ENCODE measurements at regions not wholly inside any gene's neighbourhood (a gene's known extent, or its start where the extent isn't known, plus 50 kb on each side); places are given as distances from the start of the nearest gene placed in this dataset.
"Not testable (repeated sequence)": the region's sequence is repeated elsewhere in the genome, so short reads cannot be mapped to it uniquely, and the experiment has no call there.

- FAIRE-seq (no peak), DNase-seq (ENCODE audit: low read depth) (no peak)
- no peaks in the 10 kb centered on the region for H3K27me3 ChIP-seq (ENCODE audit: control insufficient read depth, insufficient read depth, low read length)
- TF ChIP-seq, protein P1, sequence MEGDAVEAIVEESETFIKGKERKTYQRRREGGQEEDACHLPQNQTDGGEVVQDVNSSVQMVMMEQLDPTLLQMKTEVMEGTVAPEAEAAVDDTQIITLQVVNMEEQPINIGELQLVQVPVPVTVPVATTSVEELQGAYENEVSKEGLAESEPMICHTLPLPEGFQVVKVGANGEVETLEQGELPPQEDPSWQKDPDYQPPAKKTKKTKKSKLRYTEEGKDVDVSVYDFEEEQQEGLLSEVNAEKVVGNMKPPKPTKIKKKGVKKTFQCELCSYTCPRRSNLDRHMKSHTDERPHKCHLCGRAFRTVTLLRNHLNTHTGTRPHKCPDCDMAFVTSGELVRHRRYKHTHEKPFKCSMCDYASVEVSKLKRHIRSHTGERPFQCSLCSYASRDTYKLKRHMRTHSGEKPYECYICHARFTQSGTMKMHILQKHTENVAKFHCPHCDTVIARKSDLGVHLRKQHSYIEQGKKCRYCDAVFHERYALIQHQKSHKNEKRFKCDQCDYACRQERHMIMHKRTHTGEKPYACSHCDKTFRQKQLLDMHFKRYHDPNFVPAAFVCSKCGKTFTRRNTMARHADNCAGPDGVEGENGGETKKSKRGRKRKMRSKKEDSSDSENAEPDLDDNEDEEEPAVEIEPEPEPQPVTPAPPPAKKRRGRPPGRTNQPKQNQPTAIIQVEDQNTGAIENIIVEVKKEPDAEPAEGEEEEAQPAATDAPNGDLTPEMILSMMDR (IDR thresholded peaks at IDR 0.05; ENCODE audit: insufficient read depth, low read length, severe bottlenecking) = no peak
- no peak overlapping the region for H3K4me3 ChIP-seq (ENCODE audit: low read depth, low read length)
- no peaks in the 10 kb centered on the region for H3K36me3 ChIP-seq (ENCODE audit: control insufficient read depth, insufficient read depth, low read length)
These were observed 118.5 kb upstream of the PHACTR3 start for GRCh38 chr20:59485576-59486454.

DNA sequence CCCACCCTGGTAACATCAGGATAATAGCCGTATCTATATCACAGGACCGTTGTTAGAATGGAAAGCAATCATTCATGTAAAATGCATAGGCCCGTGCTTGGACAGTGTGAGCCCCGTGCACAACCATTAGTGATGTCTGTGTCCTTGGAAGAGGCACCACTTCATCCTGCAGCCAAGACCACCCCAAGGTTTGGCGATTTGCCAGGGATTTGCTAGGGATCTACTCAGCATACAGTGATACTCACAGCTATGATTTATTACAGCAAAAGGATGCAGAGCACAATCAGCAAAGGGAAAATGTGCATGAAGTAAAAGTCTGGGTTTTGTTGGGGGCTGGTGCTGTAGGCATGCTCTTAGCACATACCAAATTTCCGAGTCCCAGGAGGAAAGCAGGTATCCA lies 115.9 kb upstream of the PHACTR3 start:
- not testable (repeated sequence) for H3K27me3 ChIP-seq (ENCODE audit: control insufficient read depth, insufficient read depth, low read length); H3K4me3 ChIP-seq (ENCODE audit: low read depth, low read length); DNase-seq (ENCODE audit: low read depth); H3K36me3 ChIP-seq (ENCODE audit: control insufficient read depth, insufficient read depth, low read length)
- peak; percentile 93 for FAIRE-seq

DNA sequence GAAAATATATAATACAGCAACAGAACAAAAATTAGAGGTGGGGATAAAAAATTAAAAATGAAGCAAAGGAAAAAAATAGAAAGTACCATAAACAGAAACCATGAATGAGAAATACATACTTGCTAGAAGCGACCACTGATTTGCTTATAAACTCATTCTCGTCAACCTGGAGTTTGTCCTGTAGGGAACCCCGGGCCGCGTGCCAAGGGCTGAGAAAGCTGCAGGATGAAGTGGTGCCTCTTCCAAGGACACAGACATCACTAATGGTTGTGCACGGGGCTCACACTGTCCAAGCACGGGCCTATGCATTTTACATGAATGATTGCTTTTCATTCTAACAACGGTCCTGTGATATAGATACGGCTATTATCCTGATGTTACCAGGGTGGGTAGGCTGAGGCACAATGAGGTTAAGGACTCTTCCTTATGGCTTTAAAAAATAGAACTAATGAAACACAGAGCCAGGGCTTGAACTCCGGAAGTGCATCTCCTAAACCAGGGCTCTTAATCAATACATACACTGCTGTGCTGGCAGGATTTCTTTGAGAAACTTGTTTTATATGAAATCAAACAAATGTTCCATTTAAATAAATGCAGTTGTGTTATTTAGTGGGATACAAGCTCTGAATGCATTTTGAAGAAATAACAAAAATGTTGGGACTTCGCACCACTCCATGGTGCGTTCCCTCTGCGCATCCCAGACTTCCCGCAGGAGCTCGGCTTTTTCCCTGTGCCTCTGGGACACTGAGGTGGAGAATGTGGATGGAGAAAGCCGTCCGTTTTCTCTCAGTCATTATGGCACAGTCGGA lies 113.9 kb upstream of the PHACTR3 start:
- H3K36me3 ChIP-seq (ENCODE audit: control insufficient read depth, insufficient read depth, low read length); DNase-seq (ENCODE audit: low read depth); H3K4me3 ChIP-seq (ENCODE audit: low read depth, low read length); H3K27me3 ChIP-seq (ENCODE audit: control insufficient read depth, insufficient read depth, low read length): not testable (repeated sequence)
- peak; percentile 95 for FAIRE-seq

- no peaks in the 10 kb centered on the region for H3K27me3 ChIP-seq (ENCODE audit: control insufficient read depth, insufficient read depth, low read length)
- TF ChIP-seq, protein P1 (IDR thresholded peaks at IDR 0.05; ENCODE audit: insufficient read depth, low read length, severe bottlenecking) = no peak
- FAIRE-seq = no peak
- no peaks in the 10 kb centered on the region for H3K36me3 ChIP-seq (ENCODE audit: control insufficient read depth, insufficient read depth, low read length)
- DNase-seq (ENCODE audit: low read depth) = no peak
- no peak overlapping the region for H3K4me3 ChIP-seq (ENCODE audit: low read depth, low read length)
These were observed 112.5 kb upstream of the PHACTR3 start for GRCh38 chr20:59491884-59492283.

DNA sequence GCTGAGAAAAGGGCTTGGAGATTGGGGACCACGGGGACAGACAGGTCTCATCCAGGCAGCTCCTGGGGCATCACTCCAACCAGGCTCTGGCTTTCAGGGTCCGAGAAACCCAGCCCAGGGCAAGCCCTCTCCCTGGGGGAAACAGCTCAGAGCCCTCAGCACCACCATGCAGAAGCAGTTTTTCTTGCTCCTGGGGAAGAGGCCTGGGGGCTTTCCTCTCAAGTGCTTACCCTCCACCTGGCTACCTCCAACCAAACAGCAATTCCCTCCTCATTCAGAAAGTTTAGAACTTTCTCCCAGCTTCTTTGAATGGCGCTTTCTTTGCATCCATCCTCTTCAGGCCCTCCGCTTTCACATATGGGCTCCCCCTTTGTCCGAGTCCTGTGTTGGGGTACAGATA lies 110.4 kb upstream of the PHACTR3 start:
- Histone ChIP-seq H3K36me3 (ENCODE audit: control insufficient read depth, insufficient read depth, low read length) (no peaks in the 10 kb centered on the region), H3K4me3 (ENCODE audit: low read depth, low read length) (no peak overlapping the region), H3K27me3 (ENCODE audit: control insufficient read depth, insufficient read depth, low read length) (no peaks in the 10 kb centered on the region)
- DNase-seq (ENCODE audit: low read depth) = no peak
- FAIRE-seq = no peak
- TF ChIP-seq, protein P1 (IDR thresholded peaks at IDR 0.05; ENCODE audit: insufficient read depth, low read length, severe bottlenecking) = no peak

- H3K36me3 ChIP-seq (ENCODE audit: control insufficient read depth, insufficient read depth, low read length) = no peaks in the 10 kb centered on the region
- no peak for FAIRE-seq
- H3K27me3 ChIP-seq (ENCODE audit: control insufficient read depth, insufficient read depth, low read length) = no peaks in the 10 kb centered on the region
- H3K4me3 ChIP-seq (ENCODE audit: low read depth, low read length) = no peak overlapping the region
- DNase-seq (ENCODE audit: low read depth) = no peak
- TF ChIP-seq, protein P1 (IDR thresholded peaks at IDR 0.05; ENCODE audit: insufficient read depth, low read length, severe bottlenecking) = no peak
These were observed 109.2 kb upstream of the PHACTR3 start for GRCh38 chr20:59495166-59495565.
